ENCODE measurements at regions not wholly inside any gene's neighbourhood (a gene's known extent, or its start where the extent isn't known, plus 50 kb on each side); places are given as distances from the start of the nearest gene placed in this dataset.

DNA sequence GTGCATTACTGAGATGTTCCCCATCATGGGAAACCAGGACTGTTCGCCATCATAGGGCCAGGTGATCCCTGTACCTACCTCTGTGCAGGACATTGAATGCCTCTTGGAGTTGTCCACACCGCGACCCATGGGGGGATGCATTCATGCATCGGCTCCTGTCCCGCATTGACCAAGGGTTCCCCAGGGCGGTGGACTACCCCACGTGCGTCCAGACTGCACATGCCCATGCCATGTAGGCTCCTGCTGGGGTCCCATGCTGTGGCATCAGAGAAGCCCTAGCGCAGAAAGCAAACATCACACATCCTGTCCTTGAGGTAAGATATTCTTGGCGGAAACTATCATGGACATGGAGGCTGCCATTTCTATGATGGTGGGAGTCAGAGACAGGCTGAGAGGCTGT lies 121.6 kb upstream of the UNC5B start:
- H3K36me3 ChIP-seq = no peaks in the 10 kb centered on the region
- intact Hi-C loops (cut with DNase I) = no loop called here
- H3K27me3 ChIP-seq = no peaks in the 10 kb centered on the region
- no peaks in the 10 kb centered on the region for H3K4me1 ChIP-seq
- H3K4me3 ChIP-seq (replicated peaks in 1 of 3) = no peak overlapping the region
- WGBS, 2 donors = 93 to 94% methylated on average over 7 to 10 of the region's 10 CpGs
- no peak overlapping the region for H3K27ac ChIP-seq
- no peaks in the 10 kb centered on the region for H3K9me3 ChIP-seq
- no peak for DNase-seq
- TF ChIP-seq CTCF (IDR thresholded peaks at IDR 0.05) (no peak), POLR2A (IDR thresholded peaks at IDR 0.05) (no peak)

GRCh38 chr10:71092812-71093401 lies 119.5 kb upstream of the UNC5B start:
- TF ChIP-seq CTCF (IDR thresholded peaks at IDR 0.05) (no peak), POLR2A (IDR thresholded peaks at IDR 0.05) (no peak)
- no peaks in the 10 kb centered on the region for H3K4me1 ChIP-seq
- no peaks in the 10 kb centered on the region for H3K9me3 ChIP-seq
- no peak overlapping the region for H3K4me3 ChIP-seq (replicated peaks in 1 of 3)
- no peaks in the 10 kb centered on the region for H3K36me3 ChIP-seq
- DNase-seq = no peak
- H3K27ac ChIP-seq = no peak overlapping the region
- intact Hi-C loops (cut with DNase I) = no loop called here
- no peaks in the 10 kb centered on the region for H3K27me3 ChIP-seq
- 82 to 85% methylated on average over 4 of the region's 4 CpGs for WGBS, 2 donors

DNA sequence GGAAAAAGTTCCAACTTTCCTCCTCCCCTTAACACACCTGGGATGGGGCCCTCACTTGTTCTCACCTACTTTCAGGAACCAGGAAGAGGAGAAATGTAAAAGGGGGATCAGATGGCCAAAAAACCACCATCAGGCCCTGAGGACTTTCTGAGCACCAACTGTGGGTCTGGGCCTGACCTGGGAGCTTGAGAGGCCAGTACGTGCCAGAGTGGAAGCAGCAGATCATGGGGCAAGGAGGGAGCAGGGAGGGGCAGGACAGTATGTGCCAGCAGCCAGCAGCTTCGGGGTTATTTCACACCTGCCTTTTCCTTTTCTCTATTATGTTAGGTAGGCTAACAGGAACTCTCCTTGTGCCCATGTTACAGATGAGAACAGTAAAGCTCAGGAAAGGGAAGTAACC lies 118.8 kb upstream of the UNC5B start:
- TF ChIP-seq CTCF (IDR thresholded peaks at IDR 0.05) (no peak), POLR2A (IDR thresholded peaks at IDR 0.05) (no peak)

GRCh38 chr10:71094712-71095390 lies 117.5 kb upstream of the UNC5B start:
- no peak for TF ChIP-seq CTCF (IDR thresholded peaks at IDR 0.05)
- TF ChIP-seq POLR2A (IDR thresholded peaks at IDR 0.05) = no peak
- H3K27ac ChIP-seq = no peak overlapping the region
- WGBS, 2 donors = 76 to 89% methylated on average over 4 of the region's 4 CpGs

More for the DNA sequence above, 118.8 kb upstream of the UNC5B start:
- Histone ChIP-seq H3K9me3 (no peaks in the 10 kb centered on the region), H3K4me3 (replicated peaks in 1 of 3) (no peak overlapping the region), H3K36me3 (no peaks in the 10 kb centered on the region), H3K27me3 (no peaks in the 10 kb centered on the region), H3K4me1 (no peaks in the 10 kb centered on the region), H3K27ac (no peak overlapping the region)
- intact Hi-C loops (cut with DNase I) = no loop called here
- WGBS, 2 donors = 95 to 100% methylated on average over 1 to 2 of the region's 2 CpGs
- no peak for DNase-seq

GRCh38 chr10:71099731-71100361 lies 112.5 kb upstream of the UNC5B start:
- Histone ChIP-seq H3K4me1 (no peaks in the 10 kb centered on the region), H3K4me3 (replicated peaks in 1 of 3) (no peak overlapping the region), H3K9me3 (no peaks in the 10 kb centered on the region), H3K27ac (no peak overlapping the region), H3K36me3 (no peaks in the 10 kb centered on the region), H3K27me3 (no peaks in the 10 kb centered on the region)
- intact Hi-C loops (cut with DNase I) = no loop called here
- no peak for TF ChIP-seq CTCF (IDR thresholded peaks at IDR 0.05)
- TF ChIP-seq POLR2A (IDR thresholded peaks at IDR 0.05) = no peak
- DNase-seq = no peak
- 82 to 84% methylated on average over 1 of the region's 1 CpG for whole genome bisulfite sequencing, 2 donors

More at GRCh38 chr10:71094712-71095390, 117.5 kb upstream of the UNC5B start:
- H3K9me3 ChIP-seq = no peaks in the 10 kb centered on the region
- no peak overlapping the region for H3K4me3 ChIP-seq (replicated peaks in 1 of 3)
- no peaks in the 10 kb centered on the region for H3K4me1 ChIP-seq
- H3K27me3 ChIP-seq = no peaks in the 10 kb centered on the region
- no peak for DNase-seq
- intact Hi-C loops (cut with DNase I) = no loop called here
- no peaks in the 10 kb centered on the region for H3K36me3 ChIP-seq

Data from thyroid gland (tissue), 4 donors.